ENCODE measurements at regions not wholly inside any gene's neighbourhood (a gene's known extent, or its start where the extent isn't known, plus 50 kb on each side); places are given as distances from the start of the nearest gene placed in this dataset.

GRCh38 chr2:241981076-241981700 lies 111.7 kb downstream of the RTP5 start:
- TF ChIP-seq POLR2A (IDR thresholded peaks at IDR 0.05) (no peak), POLR2AphosphoS5 (IDR thresholded peaks at IDR 0.05) (no peak)
